ENCODE measurements at regions not wholly inside any gene's neighbourhood (a gene's known extent, or its start where the extent isn't known, plus 50 kb on each side); places are given as distances from the start of the nearest gene placed in this dataset.

- ChIA-PET SMC1A (ENCODE audit: uncharacterized antibody, unreplicated experiment) (interaction anchor here (0.8 kb wide), 1 partner anchor 36 kb away, joined by 3 read pairs; no protein-coding TSS in a partner anchor), CTCF (no interaction called here), POLR2A (no interaction called here), RAD21 (ENCODE audit: unreplicated experiment) (no interaction called here)
- Histone ChIP-seq H4K20me1 (ENCODE audit: control insufficient read depth, insufficient read depth) (no peaks in the 10 kb centered on the region), H3K4me1 (ENCODE audit: control insufficient read depth, insufficient read depth, low read length) (no peaks in the 10 kb centered on the region), H3K9ac (ENCODE audit: control insufficient read depth, insufficient read depth, low read length) (no peak overlapping the region), H2AFZ (ENCODE audit: control insufficient read depth, low read depth, low read length) (no peak overlapping the region), H3K4me3 (no peak overlapping the region), H3K36me3 (ENCODE audit: control insufficient read depth in 2 of 2, insufficient read depth in 2 of 2, low read length in 1 of 2) (no peaks in the 10 kb centered on the region), H3K27ac (ENCODE audit: control insufficient read depth, insufficient read depth) (no peak overlapping the region), H3K4me2 (ENCODE audit: control insufficient read depth, insufficient read depth) (no peak overlapping the region), H3K9me3 (replicated peaks; ENCODE audit: control insufficient read depth, insufficient read depth, low read length) (no peaks in the 10 kb centered on the region), H3K27me3 (replicated peaks in 1 of 2; ENCODE audit: control insufficient read depth in 2 of 2, insufficient read depth in 2 of 2, low read length in 1 of 2) (peaks cover 11% of the 10 kb centered on the region in 2 experiments; a peak in 3 of 4 replicates), H3K79me2 (ENCODE audit: control insufficient read depth, insufficient read depth, low read length) (no peaks in the 10 kb centered on the region)
- WGBS (ENCODE audit: insufficient coverage, insufficient replicate concordance, low lambda C conversion rate, missing lambda C conversion rate): 49% methylated on average over 6 of the region's 6 CpGs
- BruUV-seq (replicated peaks): no TSS peak
- intact Hi-C loops (cut with micrococcal nuclease; ENCODE audit: unreplicated experiment) (no loop called here), in situ Hi-C loops (cut with MboI) (no loop called here)
- DNase-seq (ENCODE audit: low read depth, low spot score) (no peak), ATAC-seq (no peak), FAIRE-seq (no peak)
- TF ChIP-seq YY1 (IDR thresholded peaks at IDR 0.05; ENCODE audit: low read depth, low read length) (no peak), CBX3 (IDR thresholded peaks at IDR 0.05; ENCODE audit: borderline replicate concordance, low read depth) (no peak), SIN3A (IDR thresholded peaks at IDR 0.05; ENCODE audit: low read depth, low read length) (no peak)
- TF ChIP-seq, protein P1, sequence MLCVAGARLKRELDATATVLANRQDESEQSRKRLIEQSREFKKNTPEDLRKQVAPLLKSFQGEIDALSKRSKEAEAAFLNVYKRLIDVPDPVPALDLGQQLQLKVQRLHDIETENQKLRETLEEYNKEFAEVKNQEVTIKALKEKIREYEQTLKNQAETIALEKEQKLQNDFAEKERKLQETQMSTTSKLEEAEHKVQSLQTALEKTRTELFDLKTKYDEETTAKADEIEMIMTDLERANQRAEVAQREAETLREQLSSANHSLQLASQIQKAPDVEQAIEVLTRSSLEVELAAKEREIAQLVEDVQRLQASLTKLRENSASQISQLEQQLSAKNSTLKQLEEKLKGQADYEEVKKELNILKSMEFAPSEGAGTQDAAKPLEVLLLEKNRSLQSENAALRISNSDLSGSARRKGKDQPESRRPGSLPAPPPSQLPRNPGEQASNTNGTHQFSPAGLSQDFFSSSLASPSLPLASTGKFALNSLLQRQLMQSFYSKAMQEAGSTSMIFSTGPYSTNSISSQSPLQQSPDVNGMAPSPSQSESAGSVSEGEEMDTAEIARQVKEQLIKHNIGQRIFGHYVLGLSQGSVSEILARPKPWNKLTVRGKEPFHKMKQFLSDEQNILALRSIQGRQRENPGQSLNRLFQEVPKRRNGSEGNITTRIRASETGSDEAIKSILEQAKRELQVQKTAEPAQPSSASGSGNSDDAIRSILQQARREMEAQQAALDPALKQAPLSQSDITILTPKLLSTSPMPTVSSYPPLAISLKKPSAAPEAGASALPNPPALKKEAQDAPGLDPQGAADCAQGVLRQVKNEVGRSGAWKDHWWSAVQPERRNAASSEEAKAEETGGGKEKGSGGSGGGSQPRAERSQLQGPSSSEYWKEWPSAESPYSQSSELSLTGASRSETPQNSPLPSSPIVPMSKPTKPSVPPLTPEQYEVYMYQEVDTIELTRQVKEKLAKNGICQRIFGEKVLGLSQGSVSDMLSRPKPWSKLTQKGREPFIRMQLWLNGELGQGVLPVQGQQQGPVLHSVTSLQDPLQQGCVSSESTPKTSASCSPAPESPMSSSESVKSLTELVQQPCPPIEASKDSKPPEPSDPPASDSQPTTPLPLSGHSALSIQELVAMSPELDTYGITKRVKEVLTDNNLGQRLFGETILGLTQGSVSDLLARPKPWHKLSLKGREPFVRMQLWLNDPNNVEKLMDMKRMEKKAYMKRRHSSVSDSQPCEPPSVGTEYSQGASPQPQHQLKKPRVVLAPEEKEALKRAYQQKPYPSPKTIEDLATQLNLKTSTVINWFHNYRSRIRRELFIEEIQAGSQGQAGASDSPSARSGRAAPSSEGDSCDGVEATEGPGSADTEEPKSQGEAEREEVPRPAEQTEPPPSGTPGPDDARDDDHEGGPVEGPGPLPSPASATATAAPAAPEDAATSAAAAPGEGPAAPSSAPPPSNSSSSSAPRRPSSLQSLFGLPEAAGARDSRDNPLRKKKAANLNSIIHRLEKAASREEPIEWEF (IDR thresholded peaks at IDR 0.05; ENCODE audit: insufficient replicate concordance, low read depth, low read length): no peak
- TF ChIP-seq, protein P2, sequence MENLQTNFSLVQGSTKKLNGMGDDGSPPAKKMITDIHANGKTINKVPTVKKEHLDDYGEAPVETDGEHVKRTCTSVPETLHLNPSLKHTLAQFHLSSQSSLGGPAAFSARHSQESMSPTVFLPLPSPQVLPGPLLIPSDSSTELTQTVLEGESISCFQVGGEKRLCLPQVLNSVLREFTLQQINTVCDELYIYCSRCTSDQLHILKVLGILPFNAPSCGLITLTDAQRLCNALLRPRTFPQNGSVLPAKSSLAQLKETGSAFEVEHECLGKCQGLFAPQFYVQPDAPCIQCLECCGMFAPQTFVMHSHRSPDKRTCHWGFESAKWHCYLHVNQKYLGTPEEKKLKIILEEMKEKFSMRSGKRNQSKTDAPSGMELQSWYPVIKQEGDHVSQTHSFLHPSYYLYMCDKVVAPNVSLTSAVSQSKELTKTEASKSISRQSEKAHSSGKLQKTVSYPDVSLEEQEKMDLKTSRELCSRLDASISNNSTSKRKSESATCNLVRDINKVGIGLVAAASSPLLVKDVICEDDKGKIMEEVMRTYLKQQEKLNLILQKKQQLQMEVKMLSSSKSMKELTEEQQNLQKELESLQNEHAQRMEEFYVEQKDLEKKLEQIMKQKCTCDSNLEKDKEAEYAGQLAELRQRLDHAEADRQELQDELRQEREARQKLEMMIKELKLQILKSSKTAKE (IDR thresholded peaks at IDR 0.05; ENCODE audit: low read depth, poor library complexity, severe bottlenecking): no peak
These were observed 73.2 kb upstream of the NEURL1B start for GRCh38 chr5:172567843-172568242.

Data from GM12878 (cell line).